Glomerular visceral epithelial cell (primary cell): ENCODE measurements at regions not wholly inside any gene's neighbourhood (a gene's known extent, or its start where the extent isn't known, plus 50 kb on each side); places are given as distances from the start of the nearest gene placed in this dataset.

ENCODE experiments used
- DNase-seq: peaks from one replicate; pipeline ENCODE4 v3.0.0-alpha.2; 2016; ENCODE audit errors: extremely low spot score

DNA sequence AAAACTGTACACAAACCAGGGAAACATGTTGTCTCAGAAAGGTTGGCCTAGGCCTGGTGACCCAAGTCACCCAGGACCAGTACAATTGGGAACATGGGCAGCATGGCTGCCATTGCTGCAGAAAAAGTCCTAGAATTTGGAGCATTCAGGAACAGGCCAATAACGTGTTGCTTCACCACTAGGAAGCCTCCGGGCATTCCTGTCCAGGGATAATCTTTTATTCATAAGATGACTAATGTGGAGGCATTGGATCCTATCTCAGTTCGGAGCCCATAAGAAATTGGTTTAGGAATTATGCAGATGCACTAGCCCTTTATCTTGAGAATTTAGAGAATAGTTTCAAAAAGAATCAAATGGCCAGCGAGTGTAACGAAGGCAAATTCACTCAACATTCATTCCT lies 242.8 kb upstream of the NDST4 start:
- DNase-seq, result no peak

DNA sequence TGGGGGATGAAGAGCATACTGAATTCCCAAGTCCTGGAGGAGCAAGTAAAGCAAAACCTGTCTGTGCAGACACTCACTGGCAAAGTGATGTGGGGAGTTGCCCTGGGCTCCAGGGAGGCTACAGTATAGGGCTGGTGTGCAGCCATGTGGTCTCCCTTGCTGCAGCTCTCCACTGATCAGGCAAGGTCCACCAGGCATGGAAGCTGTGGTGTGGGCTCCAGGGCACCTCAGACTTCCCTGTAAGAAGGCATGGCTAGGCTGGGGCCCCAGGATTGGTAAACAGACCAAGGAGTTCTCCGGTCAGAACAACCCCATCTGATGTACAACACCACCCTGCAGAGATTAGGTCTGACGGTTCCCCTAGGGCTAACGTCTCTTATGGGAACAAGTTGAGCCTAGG lies 241.9 kb upstream of the NDST4 start:
- no peak for DNase-seq

DNA sequence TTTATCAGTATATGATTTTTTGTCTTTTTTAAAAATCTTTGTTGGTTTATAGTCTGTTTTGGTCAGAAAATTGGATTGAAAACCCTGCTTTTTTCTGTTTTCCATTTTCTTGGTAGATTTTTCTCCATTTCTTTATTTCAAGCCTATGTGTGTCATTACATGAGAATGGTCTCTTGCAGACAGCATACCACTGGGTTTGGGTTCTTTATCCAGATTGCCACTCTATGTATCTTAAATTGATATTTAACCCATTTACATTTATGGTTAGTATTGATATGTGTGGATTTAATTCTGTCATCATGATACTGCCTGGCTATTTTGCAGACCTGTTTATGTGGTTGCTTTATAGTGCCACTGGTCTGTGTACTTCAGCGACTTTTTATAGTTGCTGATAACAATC lies 239.9 kb upstream of the NDST4 start:
- no peak for DNase-seq

DNA sequence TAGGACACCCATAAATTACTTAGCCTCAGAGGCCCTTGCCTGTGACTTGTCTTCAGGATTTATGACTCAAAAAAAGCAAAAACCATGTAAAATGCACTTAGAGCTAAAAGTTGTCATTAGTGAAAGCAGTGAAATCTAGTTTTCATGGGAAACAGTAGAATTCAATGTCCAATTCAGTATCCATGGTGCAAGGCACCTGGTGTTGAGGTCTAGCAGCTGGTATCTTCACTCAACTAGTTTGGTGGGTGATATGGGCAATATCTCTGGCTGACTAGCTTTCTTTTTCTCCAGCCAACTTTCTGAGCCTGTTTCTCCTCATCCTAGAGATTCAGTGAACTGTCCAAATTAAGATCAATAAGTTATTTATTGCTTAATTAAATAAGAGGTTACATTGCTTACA lies 229.8 kb upstream of the NDST4 start:
- no peak for DNase-seq

DNA sequence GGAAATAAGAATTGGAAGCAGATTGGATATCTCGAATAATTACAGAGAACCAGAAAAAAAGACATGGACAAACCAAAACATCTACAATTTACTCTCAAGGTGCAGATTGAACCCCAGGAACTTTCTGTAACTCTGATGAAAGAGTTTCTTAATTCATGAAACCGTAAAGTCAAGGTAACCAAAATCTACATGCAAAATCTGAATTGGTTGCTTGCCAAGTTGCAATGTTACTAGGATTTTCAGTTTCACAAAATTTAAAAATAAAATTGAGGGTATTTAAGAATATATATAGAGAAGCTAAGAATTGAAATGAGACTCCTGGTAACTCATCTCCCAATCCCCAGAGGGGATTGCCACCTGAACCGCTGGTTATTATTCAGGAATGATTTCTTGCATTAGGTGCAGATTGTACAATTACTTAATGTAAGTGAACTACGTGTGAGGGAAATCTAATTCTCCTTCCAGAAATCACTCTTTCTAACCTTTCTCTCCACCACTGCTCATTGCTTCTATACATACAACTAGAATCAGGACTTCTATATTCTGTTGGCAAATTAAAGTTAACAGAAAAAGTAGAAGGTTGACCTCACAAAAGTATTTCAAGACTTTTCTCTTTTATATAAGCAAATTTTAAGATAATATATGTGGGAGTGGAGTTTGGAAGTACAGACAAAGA lies 221.5 kb upstream of the NDST4 start:
- no peak for DNase-seq

DNA sequence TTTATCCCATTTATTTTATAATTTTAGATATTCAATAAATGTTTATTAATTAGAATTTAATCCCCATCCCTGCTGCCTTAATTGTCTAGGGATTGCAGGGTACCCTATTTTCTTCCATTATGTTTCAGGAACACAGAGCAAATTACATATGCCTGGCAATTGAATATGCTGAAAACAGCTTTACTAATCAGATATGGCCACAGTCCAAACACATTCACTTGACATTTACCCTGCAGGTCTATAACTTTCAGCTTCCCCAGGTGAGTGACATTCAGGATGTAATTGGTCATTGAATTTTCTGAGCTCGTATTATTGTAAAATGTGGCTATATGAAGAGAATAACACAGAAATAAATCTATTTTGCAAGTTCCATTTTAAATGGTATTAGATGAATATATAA lies 218.7 kb upstream of the NDST4 start:
- no peak for DNase-seq

DNA sequence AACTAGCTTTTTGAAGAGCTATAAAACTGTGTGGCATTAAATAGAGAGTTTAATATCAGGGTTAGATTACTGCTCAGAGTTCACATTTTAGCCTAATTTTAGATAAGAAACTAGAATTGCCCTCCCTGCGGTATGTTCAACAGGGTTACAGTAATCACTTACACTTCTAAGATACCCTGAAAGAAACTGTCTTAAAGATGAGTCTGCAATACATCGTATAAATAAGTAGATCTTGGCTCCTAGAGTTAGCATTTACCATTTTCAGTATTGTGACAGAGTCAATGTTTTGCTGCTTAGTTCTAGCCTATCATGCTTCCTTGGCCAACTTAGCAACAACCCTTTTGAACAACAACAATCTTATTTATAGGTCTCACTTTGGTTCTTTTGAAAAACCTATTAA lies 217.8 kb upstream of the NDST4 start:
- DNase-seq, result no peak

DNA sequence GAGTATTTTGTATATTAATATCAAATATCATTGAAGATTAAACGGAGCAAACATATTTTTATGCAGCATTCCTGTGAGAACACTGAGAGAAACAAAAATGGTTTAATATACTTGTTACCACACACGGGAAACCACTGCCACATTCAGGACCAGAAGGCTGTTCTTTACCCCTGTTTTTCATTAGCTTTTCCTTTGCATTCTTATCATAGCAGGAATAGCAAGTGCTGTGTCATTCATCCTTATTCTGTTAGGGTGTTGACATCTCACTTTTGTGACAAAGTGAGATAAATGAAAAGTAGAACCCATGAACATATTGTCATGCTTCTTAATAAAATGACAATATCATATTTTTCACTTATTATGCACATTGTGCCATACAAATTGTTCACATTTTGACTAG lies 212.4 kb upstream of the NDST4 start:
- DNase-seq, result no peak

DNA sequence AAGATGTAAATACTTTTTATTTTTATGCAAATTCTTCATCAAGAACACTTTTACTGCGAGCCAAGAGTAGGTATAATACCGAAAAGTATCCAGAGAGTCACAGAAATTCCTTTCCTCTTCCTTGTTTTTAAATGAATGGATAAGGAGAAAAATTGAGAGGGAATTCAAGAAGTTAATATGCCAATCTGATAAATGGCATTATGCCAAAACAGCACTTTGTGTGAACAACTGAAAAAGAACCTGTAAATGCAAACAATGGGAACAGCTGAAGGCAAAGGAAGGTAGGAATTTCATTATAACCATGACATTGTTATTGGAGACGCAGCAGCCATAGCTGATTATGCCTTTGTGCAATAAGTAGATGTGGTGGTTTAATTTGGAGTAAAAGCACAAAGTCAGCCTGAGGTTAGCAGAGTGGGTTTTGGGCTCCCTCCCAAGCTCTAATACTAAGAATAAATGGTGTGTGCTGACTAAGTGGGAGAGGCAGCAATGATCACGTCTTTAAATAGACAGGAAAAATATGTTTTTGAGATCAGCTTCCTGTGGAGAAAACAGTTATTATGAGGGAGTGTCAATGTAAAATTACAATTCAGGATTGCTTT lies 209.8 kb upstream of the NDST4 start:
- no peak for DNase-seq

DNA sequence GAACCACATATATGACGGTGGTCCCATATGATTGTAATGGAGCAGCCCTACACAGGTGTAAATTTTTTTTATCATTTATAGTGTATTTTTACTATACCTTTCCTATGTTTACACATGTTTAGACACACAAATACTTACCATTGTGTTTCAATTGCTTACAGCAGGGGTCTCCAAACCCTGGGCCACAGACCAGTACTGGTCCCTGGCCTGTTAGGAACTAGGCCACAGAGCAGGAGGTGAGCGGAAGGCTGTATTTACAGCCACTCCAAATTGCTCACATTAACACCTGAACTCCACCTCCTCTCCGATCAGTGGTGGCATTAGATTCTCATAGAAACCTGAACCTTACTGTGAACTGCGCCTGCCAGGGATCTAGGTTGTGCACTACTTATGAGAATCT lies 201.8 kb upstream of the NDST4 start:
- DNase-seq, result no peak

DNA sequence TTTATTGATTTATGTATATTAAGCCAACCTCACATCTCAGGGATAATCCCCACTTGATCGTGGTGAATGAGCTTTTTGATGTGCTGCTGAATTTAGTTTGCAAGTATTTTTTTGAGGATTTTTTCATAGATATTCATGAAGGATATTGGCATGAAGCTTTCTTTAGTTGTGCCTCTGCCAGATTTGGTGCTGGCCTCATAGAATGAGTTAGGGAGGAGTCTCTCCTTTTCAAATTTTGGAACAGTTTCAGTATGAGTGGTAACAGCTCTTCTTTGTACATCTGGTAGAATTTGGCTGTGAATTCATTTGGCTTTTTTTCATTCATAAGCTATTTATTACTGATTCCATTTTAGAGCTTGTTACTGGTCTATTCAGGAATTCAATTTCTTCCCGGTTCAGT lies 197.2 kb upstream of the NDST4 start:
- no peak for DNase-seq

DNA sequence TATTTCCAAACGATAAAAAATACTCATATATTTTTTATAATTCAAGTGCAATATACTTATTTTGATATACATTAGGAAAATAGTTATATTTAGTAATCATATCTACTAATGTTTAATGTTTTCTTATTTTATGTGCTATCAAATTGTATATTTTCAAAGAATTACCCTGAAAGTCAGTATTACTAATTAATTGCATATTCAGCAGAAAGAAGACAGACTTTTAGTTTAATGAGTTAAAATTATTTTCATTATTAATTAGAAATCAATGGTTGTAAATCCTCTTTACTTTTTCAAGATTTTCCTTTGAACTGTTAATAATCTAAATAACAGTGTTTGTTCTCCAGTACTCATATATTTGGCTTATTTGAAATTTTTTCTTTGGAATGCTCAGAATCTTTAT lies 181.3 kb upstream of the NDST4 start:
- DNase-seq, result no peak

DNA sequence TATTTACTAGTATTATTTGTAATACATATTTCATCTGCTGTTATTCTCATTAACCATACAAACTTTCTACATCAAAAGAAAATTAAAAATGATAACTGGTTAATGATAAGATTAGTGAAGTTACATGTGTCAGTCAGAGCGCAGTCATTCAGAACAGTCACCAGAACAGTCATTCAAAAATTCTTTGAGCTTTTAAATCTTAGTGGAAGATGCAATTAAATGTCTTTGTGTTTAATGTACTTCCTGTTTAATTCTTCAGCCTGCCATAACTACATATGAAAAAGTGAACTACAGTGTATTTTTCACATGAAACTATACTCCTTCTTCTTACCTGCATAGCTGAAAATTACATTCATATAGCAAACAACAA lies 179.7 kb upstream of the NDST4 start:
- DNase-seq, result no peak

DNA sequence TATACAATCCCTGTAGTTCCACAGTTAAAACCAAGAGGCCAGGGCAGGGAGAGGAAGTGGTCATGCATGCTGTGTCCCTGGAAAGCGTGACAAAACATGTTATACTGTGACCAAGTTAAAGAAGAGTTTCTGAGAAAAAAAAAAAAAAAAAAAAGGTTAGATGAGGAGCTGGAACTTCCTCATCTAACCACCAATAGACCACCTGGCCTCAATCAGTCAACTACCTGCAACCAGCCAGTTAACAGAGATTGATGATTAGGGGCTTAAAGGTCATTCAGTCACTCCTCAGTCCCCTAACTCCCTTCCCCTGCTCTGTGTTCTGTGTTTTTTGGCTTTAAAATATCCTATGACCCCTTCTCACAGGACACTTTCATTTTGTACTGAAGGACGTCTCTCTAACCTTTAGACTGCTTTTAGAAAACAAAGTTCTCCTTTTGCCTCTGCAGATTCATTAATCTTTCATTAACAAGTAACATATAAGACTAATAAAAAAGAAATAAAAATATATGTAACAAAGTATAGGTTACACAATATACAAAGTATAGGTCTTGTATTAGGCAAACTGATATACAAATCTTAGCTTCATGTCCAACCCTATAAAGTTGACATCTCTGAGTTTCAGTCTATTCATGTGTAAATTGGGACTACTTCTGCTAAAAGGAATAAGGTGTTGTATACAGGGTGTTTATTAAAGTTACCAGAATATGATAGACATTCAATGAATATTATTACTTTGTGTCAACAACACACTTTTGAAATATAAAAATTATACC lies 179.1 kb upstream of the NDST4 start:
- DNase-seq, result no peak

DNA sequence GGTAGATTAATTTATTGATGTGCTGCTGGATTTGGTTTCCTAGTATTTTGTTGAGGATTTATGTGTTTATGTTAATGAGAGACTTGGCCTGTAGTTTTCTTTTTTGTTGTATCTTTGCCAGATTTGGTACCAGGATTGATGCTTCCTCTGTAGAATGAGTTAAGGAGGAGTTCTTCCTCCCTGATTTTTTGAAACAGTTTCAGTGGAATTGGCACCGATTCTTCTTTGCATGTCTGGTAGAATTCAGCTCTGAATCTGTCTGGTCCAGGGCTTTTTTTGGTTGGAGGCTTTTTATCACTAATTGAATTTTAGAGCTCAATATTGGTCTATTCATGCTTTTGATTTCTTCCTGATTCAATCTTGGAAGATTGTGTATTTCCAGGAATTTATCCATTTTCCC lies 174.0 kb upstream of the NDST4 start:
- DNase-seq, result no peak

DNA sequence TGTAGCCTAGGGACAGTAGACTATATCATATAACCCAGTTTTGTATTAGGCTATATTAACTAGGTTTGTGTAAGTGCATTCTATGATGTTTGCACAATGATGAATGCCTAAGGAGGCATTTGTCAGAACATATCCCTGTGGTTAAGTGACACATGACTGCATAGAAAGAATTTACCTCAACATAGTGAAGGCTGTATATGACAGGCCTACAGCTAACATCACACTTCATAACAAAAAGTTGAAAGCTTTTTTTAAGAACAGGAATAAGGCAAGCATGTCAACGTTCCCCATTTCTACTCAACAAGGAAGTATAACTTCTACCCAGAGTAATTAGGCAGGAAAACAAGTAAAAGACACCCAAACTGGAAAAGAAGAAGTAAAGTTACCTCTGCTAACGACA lies 165.9 kb upstream of the NDST4 start:
- peak; percentile 78 for DNase-seq

DNA sequence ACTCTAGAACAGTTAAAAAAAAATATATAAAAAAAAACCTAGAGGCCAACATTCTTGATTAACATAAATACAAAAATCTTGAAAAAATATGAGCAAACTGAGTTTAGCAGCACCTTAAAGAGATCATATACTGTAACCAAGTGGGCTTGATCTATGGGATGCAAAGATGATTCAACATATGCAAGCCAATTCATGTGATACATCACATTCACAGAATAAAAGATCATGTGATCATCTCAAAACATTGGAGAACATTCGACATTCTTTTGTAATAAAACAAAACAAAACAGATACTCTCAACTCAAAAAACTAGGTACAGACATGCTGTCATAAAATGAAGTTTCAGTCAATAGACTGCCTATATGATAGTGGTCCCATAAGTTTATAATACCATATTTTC lies 165.4 kb upstream of the NDST4 start:
- no peak for DNase-seq

DNA sequence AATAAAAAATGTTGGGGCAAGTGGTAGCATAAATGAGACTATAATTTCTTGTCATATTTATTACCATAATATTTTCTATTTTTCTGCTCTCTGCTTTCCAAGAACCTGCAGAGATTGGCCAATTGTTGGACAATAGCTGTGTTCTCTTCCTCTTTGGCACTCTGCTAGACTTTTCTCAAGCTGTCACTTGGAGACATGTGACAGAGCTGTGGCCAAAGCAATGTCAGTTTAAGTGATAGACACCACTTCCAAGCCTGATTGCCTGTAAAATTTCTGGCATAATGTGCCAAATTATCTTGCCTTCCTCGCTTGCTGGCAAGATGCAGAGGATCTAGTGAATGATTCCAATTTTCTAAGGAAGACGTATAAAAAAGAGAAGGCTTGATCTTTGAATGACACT lies 162.2 kb upstream of the NDST4 start:
- no peak for DNase-seq

DNA sequence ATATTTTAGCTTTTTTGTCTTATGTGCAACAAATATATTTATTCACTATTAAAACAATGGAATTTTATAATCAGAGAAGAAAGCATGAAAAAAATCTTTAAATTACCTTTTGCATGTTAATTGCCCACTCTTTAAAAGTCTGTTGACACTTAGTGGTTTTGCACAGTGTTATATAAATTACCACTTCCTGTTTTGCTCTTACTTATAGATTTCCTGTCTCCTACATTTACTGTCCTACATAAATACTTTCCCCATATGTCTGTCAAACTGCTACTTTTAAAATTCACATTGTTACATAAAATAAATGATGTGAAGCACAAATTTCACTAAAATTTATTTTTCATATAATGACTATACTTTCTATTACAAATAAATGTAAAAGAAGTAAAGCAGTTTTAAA lies 161.1 kb upstream of the NDST4 start:
- DNase-seq, result no peak

DNA sequence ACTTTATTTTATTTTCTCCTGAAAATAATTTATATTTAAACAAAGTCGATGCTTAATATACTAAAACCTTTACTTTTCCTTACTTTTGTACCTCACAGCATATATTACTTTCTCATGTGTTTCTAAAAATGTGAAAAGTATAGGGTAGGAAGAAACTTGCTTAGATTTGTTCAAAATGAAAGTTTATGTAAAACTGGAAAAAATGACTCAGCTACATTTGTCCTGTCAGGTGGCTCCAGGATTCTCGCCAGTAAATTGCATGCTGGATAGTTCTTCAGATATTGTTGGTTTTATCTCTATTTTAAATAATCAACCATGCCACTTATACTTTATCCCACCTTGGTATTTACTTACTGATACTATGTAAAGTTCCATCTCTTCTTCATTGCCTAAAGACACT lies 159.2 kb upstream of the NDST4 start:
- DNase-seq, result no peak

DNA sequence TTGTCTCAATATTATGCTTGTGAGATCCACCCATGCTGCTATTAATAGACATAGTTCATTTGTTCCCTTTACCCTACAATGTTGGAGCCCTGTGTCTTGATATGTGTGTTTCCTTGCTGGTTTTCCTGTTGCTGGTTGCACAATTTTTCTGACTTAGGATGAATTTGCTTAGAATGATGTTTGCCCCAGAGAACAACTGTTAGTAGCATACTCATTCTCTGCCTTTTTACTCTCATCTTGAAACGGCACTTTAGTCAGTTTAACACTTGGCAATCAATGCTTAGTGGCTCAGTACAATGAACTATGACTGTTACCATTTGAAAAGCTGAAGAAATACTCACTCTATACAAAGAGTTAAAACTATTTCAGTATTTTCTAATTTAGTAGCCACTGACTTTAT lies 158.8 kb upstream of the NDST4 start:
- DNase-seq, result no peak

DNA sequence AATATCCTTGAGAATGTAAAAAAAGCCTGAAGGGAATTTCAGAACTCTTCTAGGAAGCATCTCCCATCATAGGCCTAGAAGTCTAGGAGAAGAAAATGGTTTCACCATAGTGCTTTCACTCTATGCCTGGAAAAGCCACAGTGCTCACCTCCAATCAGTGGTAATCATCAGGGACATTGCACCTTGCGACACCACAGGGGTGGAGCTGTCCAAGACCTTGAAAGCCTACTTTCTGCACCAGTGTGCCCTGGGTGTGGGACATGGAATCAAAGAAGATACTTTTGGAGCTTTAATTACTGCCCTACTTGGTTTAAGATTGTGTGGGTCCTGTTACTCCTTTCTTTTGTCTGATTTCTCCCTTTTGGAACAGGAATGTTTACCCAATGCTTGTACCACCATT lies 146.8 kb upstream of the NDST4 start:
- no peak for DNase-seq

DNA sequence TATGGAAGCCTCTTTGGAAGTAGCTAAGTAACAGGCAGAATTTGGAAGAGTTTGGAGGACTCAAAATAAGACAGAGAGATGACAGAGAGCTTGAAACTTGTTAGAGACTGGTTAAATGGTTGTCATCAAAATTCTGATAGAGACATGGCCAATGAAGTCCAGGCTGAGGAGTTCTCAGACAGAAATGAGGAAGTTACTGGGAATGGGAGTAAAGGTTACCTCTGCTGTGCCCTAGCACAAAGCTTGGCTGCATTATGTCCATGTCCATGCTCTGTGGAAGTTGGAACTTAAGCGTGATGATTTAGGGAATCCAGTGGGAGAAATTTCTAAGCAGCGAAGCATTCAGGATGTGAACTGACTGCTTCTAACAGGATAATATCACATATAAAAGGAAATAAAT lies 146.2 kb upstream of the NDST4 start:
- no peak for DNase-seq

DNA sequence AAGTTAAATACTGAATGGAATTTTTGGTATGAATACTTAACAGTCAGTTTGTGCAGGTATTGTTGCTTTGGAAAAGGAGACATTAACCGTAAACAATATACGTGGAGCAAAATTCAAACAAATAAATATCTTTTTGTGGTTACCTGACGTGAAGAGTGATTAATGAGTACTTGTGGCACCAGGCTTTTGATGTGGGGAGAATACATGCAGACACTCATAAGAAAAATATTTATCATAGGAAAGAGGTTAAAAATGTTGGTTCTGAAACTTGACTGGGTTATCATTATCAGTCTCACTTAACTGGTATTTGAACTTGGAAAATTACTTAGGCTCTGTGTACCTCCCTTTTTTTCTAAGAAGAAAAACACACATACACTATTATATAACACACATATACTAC lies 136.4 kb upstream of the NDST4 start:
- DNase-seq, result no peak
